ENCODE measurements at regions not wholly inside any gene's neighbourhood (a gene's known extent, or its start where the extent isn't known, plus 50 kb on each side); places are given as distances from the start of the nearest gene placed in this dataset.

GRCh38 chr4:115687052-115687755 lies 573.8 kb upstream of the NDST4 start:
- Histone ChIP-seq H3K27ac (no peak overlapping the region), H3K9me3 (no peaks in the 10 kb centered on the region), H3K4me1 (no peaks in the 10 kb centered on the region), H3K27me3 (no peaks in the 10 kb centered on the region), H3K4me3 (no peak overlapping the region), H3K36me3 (no peaks in the 10 kb centered on the region)
- no peak for TF ChIP-seq POLR2A (IDR thresholded peaks at IDR 0.05)
- no peak for TF ChIP-seq POLR2AphosphoS5 (IDR thresholded peaks at IDR 0.05)
- no peak for TF ChIP-seq CTCF (IDR thresholded peaks at IDR 0.05)
- no peak for TF ChIP-seq EP300 (IDR thresholded peaks at IDR 0.05)
- intact Hi-C loops (cut with DNase I) = no loop called here
- 94 to 100% methylated on average over 1 of the region's 1 CpG for WGBS, 2 donors
- no peak for DNase-seq

GRCh38 chr4:115678425-115678941 lies 565.1 kb upstream of the NDST4 start:
- DNase-seq = no peak
- Histone ChIP-seq H3K27ac (no peak overlapping the region), H3K4me3 (no peak overlapping the region), H3K4me1 (peaks cover 0 to 8% (median 0%) of the 10 kb centered on the region in 4 donors), H3K36me3 (no peaks in the 10 kb centered on the region), H3K9me3 (peaks cover 0 to 2% (median 0%) of the 10 kb centered on the region in 4 donors), H3K27me3 (no peaks in the 10 kb centered on the region)
- intact Hi-C loops (cut with DNase I) = no loop called here
- WGBS, 2 donors = 95% methylated on average over 47 of the region's 47 CpGs
- no peak for TF ChIP-seq POLR2A (IDR thresholded peaks at IDR 0.05)
- TF ChIP-seq POLR2AphosphoS5 (IDR thresholded peaks at IDR 0.05) = no peak
- no peak for TF ChIP-seq EP300 (IDR thresholded peaks at IDR 0.05)
- TF ChIP-seq CTCF (IDR thresholded peaks at IDR 0.05) = no peak

DNA sequence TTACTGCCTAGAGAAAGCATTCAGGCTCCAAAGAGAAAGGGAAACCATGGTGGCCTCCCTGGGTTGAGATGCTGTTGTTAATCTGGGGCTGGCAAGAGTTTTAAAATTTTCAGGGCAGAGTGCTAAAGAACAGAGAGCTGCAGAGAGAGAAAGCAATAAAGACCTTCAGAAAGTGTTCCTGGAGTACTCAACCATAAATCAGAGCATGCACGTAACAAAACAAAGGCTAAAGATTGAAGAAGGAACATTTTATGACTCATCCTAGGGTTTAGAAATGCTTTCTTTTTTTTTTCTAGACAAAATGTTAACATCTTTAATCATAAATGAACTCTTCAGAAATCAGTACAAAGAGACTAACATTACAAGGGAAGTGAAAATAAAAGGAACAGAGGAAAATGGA lies 562.3 kb upstream of the NDST4 start:
- Histone ChIP-seq H3K9me3 (peaks cover 0 to 2% (median 0%) of the 10 kb centered on the region in 4 donors), H3K4me3 (no peak overlapping the region), H3K36me3 (no peaks in the 10 kb centered on the region), H3K27me3 (no peaks in the 10 kb centered on the region), H3K27ac (no peak overlapping the region), H3K4me1 (peaks cover 0 to 8% (median 0%) of the 10 kb centered on the region in 4 donors)
- TF ChIP-seq CTCF (IDR thresholded peaks at IDR 0.05) = no peak
- peak in 1 of 4 donors; percentile 50 for TF ChIP-seq POLR2AphosphoS5 (IDR thresholded peaks at IDR 0.05)
- intact Hi-C loops (cut with DNase I) = no loop called here
- 15 to 34% methylated on average over 1 of the region's 1 CpG for WGBS, 2 donors
- DNase-seq = no peak

DNA sequence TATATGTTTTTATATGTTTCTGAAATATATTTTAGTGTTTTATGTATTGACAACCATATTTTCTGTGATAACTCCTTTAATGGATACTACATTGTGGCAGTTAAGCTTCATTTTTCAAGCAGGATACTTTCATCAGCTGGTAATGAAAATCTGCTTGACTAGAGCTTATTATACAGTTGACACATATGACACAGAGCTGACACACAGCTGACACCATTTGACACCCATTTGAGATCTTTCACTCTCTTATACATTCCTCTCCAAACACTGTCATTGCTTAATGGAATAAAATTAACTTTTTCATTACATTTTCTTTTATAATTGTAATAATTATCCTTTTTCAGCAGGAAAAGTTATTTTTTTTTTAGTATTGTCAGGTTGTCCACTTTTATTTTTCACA lies 561.1 kb upstream of the NDST4 start:
- H3K36me3 ChIP-seq = no peaks in the 10 kb centered on the region
- no peak overlapping the region for H3K4me3 ChIP-seq
- no peaks in the 10 kb centered on the region for H3K27me3 ChIP-seq
- TF ChIP-seq EP300 (IDR thresholded peaks at IDR 0.05) = no peak
- no peak for TF ChIP-seq CTCF (IDR thresholded peaks at IDR 0.05)
- TF ChIP-seq POLR2A (IDR thresholded peaks at IDR 0.05) = no peak
- TF ChIP-seq POLR2AphosphoS5 (IDR thresholded peaks at IDR 0.05) = no peak
- H3K9me3 ChIP-seq = peaks cover 0 to 2% (median 0%) of the 10 kb centered on the region in 4 donors
- intact Hi-C loops (cut with DNase I) = no loop called here
- H3K27ac ChIP-seq = no peak overlapping the region
- DNase-seq = no peak
- H3K4me1 ChIP-seq = peaks cover 0 to 8% (median 0%) of the 10 kb centered on the region in 4 donors

- Histone ChIP-seq H3K27me3 (no peaks in the 10 kb centered on the region), H3K36me3 (no peaks in the 10 kb centered on the region), H3K9me3 (no peaks in the 10 kb centered on the region), H3K4me1 (peaks cover 0 to 8% (median 0%) of the 10 kb centered on the region in 4 donors), H3K27ac (no peak overlapping the region), H3K4me3 (no peak overlapping the region)
- TF ChIP-seq POLR2AphosphoS5 (IDR thresholded peaks at IDR 0.05) = no peak
- no peak for TF ChIP-seq EP300 (IDR thresholded peaks at IDR 0.05)
- no peak for TF ChIP-seq CTCF (IDR thresholded peaks at IDR 0.05)
- TF ChIP-seq POLR2A (IDR thresholded peaks at IDR 0.05) = no peak
- WGBS, 2 donors = 34 to 68% methylated on average over 5 of the region's 5 CpGs
- DNase-seq = no peak
- intact Hi-C loops (cut with DNase I) = no loop called here
These were observed 558.2 kb upstream of the NDST4 start for GRCh38 chr4:115671581-115671980.

All from sigmoid colon (tissue), 6 donors.